Activated CD4-positive, CD25-positive, alpha-beta regulatory T cell treated with anti-CD3 and anti-CD28 coated beads, Interleukin-2, amount 50 U/mL, for 24 hours (primary cell): ENCODE measurements at regions not wholly inside any gene's neighbourhood (a gene's known extent, or its start where the extent isn't known, plus 50 kb on each side); places are given as distances from the start of the nearest gene placed in this dataset.
"Not testable (repeated sequence)": the region's sequence is repeated elsewhere in the genome, so short reads cannot be mapped to it uniquely, and the experiment has no call there.

Experiments used
- ATAC-seq, 2 donors: fragments of 150-1000 bp; cut with Tn5 transposase; one replicate each; pipeline ENCODE4 v1.10.0; 2021; ENCODE audit warnings: mild to moderate bottlenecking in 1 of 2, moderate library complexity in 1 of 2

DNA sequence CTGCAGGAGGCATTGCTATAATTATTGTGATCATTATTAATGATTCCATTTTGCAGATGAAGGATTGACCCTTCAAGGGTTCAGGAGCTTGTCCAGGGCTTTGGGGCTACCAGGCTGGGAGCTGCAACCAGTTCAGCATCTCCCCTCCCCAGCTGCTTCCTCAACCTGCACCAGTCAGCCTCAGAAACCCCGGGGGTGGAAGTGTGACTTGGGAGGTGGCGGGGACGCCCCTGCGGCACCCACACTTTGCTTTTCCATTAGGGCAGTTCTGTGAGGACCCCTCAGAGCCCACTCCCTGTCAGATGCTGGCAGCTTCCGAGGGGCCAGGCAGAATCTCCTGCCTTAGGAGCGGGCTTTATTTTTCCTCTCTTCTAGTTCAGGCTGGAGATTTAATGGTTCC is 85.6 kb downstream of the OLFM1 start:
- ATAC-seq, result no peak

DNA sequence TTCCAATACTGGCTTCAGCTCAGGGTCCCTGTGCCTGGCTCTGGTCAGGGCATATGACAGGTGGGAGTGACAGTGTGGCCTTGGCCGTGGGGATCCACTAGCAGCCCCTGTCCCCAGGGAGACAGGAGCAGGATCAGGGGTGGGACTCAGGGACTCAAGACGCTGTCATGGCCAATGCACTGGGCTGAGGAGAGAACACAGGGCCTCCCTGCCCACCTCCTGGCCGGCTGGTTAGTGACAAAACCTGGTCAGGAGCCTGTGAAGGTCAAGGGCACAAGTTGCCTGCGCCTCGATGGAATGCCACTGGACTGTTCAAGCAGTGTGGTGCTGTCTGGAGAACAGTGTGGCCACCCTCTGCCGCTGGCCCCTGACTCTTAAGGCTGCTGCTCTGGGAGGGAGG is 86.8 kb downstream of the OLFM1 start:
- no peak for ATAC-seq

DNA sequence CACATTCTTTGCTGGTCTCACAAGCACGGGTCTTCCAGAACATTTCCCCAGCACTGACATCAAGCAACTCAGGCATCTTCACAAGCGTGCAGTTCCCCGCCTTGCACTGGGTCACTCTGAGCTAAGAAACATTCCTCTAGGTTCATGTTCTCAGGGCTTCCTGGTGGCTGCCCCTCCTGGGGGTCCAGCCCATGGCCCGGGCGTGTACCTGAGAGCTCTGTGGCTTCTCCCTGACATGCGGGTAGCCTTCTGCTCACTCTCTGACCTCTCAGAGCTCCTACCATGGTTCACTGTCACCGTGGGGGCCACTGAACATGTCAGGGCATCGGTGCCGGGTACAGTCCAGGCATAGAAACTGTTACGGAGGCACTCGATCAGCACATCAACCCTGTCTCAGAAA is 87.5 kb downstream of the OLFM1 start:
- no peak for ATAC-seq

DNA sequence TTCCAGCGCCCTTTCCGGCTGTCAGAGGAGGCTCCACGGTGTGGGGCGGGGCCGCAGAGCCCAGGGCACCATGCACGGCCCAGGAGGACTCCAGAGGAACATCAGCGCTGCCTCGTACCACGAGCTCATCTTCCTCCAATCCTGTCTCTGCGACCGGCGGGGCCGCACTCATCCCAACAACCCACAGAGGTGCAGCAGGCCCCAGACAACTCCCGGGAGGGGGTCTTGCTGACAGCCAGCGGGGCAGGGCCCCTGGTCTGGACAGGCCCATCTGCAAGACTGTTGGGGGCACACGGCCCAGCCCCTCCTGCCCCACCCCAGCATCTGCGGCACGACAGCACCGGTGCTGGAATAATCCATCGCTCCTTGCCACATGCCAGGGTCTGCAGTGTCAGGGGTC is 88.8 kb downstream of the OLFM1 start:
- ATAC-seq, result no peak

DNA sequence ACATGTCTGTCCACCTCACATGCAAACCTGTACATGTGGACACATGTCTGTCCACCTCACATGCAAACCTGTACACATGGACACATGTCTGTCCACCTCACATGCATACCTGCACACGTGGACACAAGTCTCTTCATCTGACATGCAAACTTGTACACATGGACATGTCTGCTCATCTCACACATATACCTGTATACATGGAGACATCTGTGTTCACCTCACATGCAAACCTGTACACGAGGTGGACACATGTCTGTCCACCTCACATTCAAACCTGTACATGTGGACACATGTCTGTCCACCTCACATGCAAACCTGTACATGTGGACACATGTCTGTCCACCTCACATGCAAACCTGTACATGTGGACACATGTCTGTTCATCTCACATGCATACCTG is 90.1 kb downstream of the OLFM1 start:
- not testable (repeated sequence) for ATAC-seq

DNA sequence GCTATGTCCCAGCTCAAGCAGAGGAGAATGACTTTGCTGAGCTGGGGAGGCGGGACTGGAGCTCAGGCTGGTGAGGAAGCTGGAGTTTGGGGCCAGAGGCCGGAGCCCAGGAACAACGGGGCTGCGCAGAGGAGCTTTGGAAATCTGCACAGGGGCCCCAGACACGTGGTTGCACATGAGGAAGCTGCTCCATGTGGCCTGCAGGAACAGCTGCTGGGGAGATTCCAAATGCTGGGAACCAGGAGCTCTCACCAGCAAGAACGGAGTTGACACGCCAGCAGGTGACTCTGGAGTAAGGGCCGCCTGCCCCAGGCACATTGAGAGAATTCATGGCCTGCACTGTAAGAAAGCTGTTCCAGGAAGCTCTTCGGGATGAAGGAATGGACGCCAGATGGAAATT is 91.0 kb downstream of the OLFM1 start:
- ATAC-seq, result no peak

DNA sequence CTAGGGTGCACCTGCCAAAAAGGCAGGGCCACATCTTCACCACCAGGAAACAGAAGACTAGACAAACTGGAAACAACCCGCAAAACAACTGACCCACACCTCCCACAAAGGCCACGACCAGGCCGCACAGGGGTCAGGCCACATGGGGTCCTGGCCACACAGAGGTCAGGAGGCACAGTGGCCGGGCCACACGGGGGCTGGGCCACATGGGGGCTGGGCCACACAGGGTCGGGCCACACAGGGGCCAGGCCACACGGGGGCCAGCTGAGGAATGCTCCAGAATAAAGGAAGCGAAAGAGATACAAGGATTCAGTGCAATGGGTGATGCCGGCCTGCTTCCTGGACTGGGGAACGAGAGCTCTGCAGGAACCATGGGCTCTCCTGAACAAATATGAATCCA is 91.6 kb downstream of the OLFM1 start:
- no peak for ATAC-seq

DNA sequence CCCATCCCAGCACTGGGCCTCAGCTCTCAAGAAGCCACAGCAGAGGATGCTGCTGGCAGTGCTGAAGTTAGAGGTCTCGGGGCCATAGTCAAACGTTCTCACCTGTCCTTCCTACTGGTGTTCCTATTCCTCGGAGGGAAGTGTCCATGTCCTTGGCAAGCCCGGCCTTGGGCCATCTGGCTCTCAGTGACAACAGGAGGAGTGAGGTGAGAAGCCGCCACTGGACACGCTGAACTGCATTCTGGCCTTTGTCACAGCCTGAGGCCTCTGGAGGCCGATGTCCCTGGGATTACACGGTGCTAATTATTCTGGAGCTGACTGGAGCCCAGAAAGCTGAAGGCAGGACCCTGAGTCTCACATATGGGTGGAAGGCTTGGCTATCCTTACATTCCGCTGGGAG is 92.5 kb downstream of the OLFM1 start:
- no peak for ATAC-seq

DNA sequence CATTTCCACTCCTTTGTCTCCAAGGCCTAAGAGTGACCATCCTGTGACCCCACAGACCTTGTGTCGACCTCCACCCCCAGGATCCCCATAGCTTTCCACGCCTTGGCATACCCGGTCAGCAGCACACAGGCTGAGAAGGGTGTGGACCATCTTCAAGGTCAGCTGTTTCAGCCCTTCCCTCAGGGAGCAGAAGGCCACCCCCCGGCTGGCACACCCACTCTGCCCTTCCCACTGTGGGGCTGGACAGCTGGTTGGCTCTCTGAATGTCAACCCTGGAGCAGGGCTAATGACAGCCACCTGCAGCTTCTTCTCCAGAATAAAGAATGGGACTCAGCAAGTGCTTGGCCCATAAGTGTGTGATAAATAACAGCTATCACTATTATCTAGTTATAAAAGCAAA is 93.1 kb downstream of the OLFM1 start:
- no peak for ATAC-seq

DNA sequence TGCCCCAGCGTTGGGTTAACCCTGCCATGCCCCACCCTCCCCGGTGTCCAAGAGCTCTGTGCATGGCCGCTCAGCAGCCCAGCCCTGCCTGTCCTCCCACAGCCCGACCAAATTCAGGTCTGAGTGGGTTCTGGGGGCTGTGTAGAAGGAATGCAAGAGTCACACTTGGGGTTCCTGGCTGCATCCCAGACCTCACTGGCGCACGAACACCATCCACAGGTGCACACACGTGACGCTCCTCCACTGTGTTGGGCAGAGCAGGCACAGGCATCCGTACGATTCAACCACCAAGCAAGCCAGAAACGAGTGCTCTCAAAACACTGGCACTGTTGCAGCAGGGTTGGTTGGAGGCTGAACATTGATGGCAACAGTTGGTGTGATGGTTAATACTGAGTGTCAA is 93.9 kb downstream of the OLFM1 start:
- ATAC-seq, result no peak

DNA sequence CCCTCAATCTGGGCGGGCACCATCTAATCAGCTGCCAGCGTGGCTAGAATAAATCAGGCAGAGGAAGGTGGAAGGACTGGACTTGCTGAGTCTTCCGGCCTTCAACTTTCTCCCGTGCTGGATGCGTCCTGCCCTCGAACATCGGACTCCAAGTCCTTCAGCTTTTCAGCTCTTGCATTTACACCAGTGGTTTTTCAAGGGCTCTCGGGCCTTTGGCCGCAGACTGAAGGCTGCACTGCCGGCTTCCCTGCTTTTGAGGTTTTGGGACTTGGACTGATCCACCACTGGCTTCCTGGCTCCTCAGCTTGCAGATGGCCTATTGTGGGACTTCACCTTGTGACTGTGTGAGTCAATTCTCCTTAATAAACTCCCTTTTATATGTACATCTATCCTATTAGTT is 94.4 kb downstream of the OLFM1 start:
- not testable (repeated sequence) for ATAC-seq

DNA sequence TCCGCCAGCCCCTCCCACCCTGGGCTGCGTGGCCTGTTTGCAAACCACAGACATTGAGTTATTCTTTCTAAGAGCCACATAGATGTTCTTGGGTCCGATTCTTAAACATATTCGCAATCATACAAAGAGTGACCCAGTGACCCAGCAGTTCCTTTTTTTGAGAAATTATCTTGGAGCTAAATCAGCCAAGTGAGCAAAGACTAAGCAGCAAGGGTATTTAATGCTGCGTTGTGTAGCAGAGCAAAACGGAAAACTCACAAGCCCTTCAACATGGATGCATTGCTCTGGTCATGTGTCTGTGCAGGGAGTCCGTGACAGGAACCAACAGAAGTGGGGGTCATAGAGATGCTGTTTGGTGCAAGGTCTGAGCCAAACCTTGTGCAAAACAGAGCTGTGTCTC is 95.6 kb downstream of the OLFM1 start:
- no peak for ATAC-seq

DNA sequence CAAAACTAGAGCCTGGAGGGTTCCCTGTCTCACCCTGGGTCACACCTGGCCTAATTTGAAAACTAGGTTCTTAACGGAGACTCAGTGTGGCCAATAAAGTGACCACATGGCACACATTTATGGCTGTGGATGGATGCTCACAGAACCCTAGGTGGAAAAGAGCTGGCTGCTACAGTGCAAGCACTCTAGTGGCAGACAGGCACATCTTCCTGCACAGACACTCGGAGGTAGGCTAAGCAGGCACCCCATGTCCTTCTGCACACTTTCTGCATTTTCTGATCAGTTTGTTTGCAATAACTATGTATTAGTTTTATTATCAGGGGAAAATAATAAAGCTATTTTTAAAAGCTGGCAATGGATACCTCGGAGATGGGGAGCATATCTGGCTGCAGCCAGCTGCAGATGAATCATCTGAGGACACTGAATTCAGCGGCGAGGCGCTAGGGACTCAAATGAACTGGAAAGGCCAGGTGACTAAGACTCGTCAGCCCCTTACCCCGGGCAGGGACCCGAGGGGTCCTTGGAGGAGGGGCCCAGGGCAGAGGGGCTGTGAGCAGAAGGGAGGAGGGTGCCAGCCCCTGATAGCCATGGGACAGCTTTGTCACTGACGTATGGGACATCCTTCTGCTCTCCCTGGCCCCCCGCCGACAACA is 96.2 kb downstream of the OLFM1 start:
- no peak for ATAC-seq

DNA sequence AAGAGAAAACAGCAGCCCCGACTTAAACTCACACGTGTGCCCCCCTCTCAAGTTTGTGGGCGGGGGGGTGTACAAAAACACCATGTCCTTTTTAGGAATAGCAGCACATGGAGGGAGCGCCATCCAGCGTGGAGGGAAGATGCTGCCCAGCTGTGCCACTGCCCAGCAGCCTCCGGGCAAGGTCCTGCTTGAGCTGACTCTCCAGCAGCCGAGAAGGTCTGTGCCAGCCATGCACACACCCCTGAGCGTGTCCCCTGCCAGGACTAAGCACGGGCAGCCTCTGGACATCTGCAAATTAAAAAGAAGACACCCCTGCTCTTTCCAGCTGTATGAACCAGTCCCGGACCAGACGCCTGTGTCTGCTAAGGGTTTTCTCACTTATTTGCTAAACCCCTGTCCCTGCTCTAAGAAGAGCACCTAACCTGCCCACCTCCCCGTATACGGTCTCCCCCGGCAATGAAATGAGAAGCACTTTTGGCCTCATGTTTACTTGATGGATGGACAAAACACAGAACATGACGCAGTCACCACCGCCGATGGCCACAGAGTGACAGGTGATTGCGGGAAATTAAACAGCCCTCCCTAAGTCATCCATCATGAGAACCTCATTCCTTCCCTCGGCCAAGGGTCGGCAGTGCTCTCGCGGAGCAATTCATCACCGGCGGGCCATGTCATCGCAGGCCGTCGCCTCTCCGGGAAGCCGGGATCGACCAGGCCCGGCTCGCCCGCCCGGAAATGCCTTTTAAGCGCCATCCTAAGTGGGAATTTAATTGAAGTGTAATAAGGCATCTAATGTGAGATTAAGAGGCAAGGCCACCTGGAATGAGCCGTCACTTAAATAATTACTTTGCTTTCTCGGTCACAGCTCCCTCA is 96.9 kb downstream of the OLFM1 start:
- no peak for ATAC-seq

DNA sequence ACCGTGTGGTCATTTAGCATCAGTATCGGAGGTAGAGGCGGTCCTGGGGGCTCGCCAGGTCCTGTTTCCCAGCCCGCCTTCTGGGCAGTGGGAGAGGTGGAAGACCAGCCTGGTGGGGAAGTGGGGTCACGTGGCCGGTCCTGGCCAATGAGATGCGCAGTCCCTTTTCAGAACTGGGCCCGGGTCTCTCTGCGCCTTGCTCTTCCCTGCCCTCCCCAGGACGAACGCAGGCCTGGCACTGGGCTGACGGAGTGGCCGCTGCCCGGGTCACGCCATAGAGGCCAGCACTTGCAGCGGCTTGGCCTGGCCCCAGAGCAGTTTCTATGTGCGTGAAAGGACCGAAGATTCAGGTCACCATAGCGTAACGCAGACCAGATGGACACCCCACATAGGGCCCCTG is 97.6 kb downstream of the OLFM1 start:
- ATAC-seq, result no peak

DNA sequence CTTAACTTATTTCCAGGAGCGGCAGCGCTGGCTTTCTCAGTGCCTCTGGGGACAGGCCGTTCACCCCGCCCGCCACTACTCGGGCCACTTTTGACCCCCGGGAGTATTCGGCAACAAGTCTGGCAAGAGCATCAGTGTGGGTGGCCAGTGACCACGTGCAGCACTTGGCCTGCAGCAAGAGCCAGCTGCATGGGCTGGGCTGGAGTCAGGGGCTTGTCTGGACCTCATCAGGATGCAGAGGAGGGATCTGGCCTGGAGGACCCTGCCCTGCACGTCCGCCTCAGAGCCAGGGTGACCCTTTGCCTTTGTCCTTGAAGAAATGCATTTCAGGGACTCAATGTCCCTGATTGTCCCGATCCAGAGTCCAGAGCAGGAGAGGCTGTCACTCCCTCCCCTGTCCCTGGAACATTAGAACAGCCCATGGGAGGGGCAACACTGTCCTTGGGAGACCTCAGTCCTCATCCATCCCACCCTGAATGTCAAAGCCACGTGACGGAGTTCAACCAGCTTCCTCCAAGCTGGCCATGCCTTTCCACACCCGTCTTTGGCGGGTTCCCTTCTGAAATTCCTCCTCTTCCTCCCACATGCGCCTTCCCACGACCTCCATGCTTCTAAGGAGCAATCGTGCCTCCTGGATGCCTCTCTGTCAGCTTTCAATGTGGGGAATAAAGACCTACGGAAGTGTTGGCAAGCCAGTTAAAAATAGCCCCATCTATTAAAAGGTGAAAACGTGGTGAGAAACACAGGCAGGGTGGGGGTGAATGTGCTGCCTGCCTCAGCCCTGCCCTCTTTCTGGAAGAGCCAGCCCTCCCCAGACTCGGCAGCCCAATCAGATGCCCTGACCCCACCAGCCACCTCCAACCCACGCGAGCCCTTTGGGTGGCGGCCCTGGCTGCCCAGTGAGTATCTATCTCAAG is 99.0 kb downstream of the OLFM1 start:
- ATAC-seq, result no peak

DNA sequence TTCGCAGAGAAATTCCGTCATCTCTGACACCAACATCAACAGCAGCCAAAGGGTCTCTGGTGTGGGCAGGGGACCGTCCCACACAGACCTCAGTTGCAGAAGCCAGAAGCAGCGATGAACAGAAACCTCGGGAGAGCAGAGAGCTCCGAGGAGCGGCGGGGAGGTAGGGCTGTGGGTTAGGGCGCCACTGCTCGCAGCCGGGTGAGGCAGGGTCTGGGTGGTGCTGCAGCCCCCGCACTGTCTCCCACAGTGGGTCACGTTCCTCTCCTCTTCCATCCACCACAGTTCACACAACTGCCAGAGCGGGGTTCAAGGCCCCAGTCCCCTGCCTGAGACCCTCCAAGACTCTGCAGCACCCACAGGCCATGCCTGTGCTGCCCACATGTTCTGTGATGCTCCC is 99.9 kb downstream of the OLFM1 start:
- ATAC-seq, result no peak

DNA sequence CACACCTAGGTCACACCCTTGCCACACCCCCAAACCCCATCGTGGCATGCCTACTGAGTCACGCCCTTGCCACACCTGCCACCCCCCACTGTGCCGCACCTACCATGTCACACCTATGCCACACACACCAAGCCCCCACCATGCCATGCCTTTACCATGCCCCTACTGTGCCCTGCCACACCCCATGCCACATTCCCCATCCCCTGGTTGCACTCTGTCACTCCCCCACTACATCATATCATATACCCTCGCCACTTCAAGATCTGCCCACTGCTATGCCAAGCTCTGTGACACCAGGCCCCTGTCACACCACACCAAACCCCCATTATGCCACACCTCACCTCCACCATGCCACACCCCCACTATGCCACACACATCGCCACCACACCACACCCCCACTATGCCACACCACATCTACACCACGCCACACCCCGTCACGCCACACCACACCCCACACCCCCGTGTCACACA is 101.2 kb downstream of the OLFM1 start:
- ATAC-seq, result no peak

DNA sequence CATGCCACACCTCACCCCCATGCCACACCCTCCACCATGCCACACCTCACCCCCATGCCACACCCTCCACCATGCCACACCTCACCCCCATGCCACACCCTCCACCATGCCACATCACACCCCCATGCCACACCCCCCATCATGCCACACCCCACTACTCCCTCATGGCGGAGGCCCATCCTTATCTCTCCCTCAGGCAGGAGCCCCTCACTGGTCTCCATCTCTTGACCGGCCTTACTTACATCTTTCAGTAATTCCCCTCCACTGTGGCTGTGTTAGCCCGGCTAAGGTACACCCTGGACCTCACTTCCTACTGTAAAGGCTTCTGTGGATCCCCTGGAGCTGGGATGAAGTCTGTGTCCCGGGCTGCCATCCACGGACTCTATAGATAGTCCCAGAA is 102.0 kb downstream of the OLFM1 start:
- ATAC-seq, result no peak

DNA sequence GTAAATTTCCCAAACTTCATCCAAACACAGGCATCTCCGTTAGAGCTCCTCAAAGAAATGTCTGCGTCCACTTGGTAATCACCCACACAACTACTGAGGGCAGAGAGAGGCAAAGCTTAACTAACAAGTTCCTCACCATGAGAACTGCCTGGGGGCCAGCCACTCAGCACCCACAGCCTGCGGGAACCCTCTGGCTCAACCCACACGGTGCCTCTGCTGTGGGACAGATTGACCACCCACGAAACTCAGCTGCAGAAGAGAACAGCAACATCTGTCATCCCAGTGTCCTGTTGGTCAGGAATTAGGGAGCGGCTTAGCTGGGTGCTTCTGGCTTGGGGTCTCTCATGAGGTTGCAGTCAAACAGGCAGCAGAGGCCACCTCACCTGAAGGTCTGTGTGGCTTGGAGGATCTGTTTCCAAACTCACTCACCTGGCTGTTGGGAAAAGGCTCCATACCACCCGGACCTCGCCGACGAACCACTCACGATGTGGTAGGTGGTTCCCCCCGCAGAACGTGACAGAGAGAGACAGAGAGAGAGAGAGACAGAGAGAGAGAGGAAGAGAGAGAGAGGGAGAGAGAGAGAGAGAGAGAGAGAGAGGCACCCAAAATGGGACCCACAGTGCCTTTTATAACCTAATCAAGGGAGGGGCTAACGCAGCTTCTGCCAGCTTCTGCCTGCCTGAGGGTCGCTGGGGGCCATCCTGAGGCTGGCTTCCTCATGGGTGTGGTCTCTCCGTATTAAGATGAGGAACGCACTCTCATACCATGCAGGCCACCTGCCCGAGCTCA is 103.5 kb downstream of the OLFM1 start:
- ATAC-seq, result no peak

DNA sequence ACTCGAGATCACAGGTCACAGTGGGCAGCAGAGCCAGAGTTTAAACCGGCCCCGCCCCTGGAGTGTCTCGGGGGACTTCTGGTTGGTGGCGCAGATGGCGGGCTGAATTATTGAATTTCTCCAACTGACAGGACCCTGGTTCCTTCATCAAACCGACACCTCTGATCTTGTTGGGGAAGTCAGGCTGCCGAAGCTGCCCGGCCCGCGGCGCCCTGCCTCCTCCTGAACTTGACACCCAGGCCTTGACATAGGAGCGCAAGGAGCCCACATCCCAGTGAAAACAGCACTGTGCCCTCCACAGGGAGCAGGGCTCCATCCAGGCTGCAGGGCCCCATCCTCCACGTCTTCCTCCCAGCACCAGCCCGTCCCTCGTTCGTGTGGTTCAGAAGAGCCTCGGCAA is 105.2 kb downstream of the OLFM1 start:
- no peak for ATAC-seq

DNA sequence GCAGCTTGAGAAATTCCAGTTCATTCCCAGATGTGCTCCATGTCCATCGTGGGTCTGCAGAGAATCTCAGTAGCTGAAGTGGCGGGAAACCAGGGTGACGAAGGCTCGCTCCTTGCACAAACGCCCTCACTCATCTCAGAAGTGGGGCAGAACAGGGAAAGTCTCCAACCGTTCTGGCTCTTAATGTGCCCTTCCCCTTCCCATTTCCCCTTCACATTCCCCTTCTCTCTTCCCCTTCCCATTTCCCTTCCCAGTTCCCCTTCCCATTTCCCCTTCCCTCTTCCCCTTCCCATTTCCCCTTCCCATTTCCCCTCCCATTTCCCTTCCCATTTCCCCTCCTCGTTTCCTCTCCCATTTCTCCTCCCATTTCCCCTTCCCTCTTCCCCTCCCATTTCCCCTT is 108.5 kb downstream of the OLFM1 start:
- not testable (repeated sequence) for ATAC-seq

DNA sequence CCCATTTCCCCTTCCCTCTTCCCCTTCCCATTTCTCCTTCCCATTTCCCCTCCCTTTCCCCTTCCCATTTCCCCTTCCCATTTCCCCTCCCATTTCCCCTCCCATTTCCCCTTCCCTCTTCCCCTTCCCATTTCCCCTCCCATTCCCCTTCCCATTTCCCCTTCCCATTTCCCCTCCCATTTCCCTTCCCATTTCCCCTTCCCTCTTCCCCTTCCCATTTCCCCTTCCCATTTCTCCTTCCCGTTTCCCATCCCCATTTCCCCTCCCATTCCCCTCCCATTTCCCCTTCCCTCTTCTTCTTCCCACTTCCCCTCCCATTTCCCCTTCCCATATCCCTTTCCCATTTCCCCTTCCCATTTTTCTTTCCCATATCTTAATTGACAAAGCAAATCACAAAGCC is 109.0 kb downstream of the OLFM1 start:
- no peak for ATAC-seq
